GM19035 (cell line): ENCODE measurements at regions not wholly inside any gene's neighbourhood (a gene's known extent, or its start where the extent isn't known, plus 50 kb on each side); places are given as distances from the start of the nearest gene placed in this dataset.

Experiments used
- ATAC-seq: cut with Tn5 transposase; IDR thresholded peaks from one replicate; pipeline ENCODE4 v1.9.1; 2021; ENCODE audit not compliant: unreplicated experiment

DNA sequence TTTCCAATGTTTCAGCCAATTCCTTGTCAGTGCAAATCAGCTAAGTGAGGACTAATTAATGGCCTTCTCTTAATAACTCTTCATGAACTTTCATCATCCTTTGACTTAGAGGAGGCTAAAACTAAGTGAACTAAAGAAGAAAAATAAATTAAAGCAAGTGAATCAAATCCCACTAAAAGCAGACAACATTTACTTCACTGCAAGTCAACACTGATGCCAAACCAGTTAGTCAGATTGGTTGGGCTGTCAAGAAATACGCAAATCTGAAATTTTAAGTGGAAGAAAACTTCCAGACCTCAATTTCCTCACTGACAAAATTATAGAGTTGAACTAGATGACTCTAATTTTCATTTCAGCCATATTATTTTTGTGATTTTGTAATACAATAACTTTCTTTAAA, 137.2 kb upstream of the PRLR start:
- ATAC-seq: no peak

DNA sequence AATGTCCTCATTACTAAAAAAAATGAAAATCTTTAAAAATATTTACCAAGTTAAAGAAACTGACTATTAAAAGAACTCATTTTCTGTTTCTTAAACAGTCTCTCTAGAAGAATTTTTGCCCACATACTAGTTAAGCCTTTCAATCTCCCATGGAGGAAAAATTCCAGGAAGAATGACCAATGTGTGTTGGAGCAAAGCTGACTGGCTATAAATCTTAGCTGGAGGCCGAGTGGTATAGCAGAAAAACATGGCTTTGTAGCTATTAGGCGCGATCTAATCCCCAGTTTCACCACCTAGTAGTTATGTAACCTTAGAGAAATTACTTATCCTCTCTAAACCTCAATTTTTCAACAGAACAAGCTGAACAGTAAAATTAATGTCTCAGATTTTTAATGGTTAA, 135.5 kb upstream of the PRLR start:
- no peak for ATAC-seq

DNA sequence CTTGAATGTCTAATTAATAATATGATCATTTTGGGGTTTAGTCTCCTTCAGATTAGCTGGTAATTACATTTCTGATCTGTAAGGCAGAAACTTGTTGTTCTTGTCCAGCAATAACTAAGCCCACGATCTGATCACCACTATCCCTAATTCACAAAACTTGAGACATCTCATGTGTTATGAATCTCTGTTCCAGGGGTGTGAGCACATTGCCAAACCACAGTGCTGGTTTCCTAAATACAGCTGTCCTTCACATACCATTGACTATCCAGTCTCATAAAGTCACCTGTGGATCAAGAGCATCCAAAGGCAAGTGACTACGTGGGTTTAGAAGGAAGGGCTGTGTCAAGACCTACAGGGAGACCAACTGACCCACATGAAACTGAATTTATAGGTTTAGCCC, 134.1 kb upstream of the PRLR start:
- ATAC-seq: no peak

DNA sequence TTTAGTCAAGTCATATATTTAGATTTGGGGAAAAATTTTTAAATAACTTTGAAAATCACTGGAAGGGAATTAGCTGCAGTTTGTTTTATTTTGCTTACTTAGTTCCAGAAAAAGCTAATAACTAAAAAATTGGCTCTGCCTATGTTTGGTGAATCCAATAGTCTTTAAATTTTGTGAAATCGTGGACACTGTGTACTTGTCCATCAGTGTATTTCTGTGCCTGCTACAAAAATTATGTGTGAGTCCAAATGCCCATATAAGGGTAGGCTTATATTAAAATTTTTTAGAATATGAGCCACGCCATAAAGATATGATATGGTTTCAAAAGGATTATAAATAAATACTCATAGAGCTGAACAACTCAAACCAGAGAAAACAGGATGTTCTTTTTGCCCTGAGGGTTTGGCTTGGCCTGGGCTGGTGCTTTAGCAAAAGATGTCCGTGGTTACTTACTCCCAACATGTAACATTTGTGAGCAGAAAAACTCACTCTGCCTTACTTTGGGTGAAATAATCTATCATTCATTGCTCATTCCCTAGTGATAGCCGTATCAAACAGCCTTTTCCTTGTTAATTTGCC, 133.2 kb upstream of the PRLR start:
- no peak for ATAC-seq

- no peak for ATAC-seq
Observed at GRCh38 chr5:35362772-35363171, 132.5 kb upstream of the PRLR start.

GRCh38 chr5:35360671-35361070, 130.4 kb upstream of the PRLR start:
- no peak for ATAC-seq

DNA sequence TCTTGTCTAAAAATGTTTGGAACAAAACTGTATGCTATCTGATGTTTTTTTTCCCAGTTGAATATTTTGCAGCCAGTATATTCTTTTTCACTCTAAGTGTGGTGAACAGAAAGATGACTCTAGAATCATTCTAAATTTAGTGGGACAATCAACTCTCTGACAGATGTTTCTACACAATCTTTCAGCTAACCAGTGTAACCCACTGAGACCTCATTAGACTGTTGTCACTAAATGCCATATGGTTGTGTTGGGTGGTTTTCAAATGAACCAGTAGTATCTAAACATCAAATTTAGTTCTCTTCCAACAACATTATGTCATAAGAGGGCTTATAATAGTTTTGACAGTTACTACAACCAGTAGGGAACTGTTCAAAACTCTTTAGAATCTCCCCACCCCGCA, 129.6 kb upstream of the PRLR start:
- no peak for ATAC-seq

GRCh38 chr5:35357973-35358372, 127.7 kb upstream of the PRLR start:
- ATAC-seq: no peak

DNA sequence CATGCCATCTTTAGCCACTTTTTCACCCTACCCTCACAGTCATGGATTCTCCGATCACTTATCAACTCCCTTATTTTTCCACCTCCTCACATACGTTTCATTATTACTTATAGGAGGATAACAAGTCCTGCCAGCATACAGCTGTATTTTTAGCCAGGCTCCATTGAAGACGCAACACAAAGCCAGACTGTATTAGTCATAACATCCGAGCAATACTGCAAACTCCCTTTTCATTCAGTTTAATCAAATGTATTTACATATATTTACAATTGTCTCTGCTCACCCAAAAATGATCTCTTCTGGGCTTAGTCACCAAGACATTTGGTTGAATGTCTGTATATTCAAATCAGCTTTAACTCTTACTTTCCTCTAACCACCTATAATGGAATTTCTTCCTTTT, 126.4 kb upstream of the PRLR start:
- ATAC-seq: no peak

DNA sequence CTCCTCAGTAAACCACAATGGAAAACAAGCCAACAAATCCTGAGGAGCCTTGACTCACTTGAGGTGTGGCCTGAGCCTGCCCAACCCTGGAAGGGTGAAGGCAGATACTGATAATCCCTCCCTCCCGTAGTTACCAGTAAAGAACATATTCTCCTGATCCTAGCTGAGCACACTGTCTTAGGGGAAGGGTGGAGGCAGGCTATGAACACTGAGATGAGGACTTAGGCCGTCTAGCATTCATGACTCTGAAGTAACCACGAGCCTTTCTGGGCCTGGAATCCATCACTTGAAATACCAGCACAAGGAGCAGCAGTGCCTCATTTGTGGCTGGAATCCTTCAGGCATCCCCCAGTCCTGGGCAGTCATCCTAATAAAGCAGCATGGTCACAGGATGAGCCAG, 124.5 kb upstream of the PRLR start:
- no peak for ATAC-seq

DNA sequence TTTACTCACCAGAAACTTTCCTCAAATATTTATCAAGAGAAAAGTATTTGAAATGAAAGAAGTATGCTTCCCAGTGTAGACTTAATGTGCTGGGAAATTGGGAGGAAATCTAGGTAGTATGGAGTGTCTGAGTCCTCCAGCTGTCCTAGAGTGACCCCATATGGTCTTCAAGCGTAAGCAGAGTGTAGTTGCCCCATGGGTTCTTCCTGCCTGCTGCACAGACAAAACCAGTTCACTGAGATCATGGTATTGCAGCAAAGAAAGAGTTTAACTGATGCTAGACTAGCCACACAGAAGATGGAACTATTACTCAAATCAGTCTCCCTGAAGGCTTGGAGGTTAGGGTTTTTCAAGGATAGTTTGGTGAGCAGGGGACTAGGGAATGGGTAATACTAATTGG, 114.9 kb upstream of the PRLR start:
- no peak for ATAC-seq

DNA sequence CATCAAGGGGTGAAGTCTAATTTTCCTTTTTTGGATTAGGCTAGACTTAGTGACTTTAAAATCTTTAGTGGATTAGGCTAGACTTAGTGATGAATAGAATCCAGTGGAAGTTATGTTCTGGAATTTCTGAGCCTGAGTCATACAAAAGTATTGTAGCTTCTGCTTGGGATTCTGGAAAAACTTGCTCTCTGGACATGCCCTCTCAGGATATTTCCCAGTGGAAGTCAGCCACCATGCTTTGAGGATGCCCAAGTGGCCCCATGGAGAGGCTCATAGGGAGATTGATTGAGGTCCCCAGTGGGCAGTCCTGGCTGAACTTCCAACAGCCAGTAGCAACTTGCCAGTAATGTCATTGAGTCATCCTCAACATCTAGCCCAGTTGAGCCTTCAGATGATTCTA, 112.4 kb upstream of the PRLR start:
- no peak for ATAC-seq

DNA sequence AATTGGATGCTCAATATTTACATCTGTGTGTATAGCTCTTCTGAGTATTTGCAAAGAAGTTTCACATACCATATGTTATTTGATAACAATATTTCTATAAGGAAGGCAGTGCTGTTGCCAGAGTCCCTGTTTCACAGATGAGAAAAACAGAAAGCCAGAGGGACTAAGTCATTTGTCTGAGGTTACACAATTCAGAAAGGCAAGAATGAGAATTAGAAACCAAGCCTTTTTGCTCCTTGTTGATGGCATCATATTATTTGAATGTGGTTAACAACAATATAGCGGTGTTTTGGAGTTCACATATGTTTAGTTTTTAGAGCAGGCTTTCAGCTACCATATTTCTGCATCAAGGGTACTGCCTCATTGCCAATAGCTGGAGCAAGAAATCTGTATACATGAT, 110.9 kb upstream of the PRLR start:
- no peak for ATAC-seq

DNA sequence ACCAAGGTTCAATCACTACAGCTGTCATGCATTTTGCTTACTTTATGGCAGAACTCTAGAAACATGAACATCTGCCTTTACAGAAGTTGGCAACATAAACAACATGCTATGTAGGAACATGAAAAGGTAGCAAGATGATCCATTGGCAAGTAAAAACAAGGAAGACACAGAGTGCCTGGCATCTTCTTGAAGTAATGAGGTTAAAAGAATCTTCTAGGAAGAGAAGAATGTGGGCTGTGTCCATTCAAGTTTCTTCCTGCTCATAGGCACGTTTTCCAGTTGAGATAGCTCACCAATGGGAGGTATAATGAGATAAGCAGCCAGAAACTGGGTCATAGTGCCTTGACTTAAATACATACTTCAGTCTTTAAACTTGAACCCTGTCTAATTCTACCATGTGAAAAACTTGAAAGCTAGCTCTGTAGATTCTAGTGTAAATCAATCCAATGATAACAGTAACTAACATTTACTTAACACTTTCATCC, 109.4 kb upstream of the PRLR start:
- ATAC-seq: no peak

DNA sequence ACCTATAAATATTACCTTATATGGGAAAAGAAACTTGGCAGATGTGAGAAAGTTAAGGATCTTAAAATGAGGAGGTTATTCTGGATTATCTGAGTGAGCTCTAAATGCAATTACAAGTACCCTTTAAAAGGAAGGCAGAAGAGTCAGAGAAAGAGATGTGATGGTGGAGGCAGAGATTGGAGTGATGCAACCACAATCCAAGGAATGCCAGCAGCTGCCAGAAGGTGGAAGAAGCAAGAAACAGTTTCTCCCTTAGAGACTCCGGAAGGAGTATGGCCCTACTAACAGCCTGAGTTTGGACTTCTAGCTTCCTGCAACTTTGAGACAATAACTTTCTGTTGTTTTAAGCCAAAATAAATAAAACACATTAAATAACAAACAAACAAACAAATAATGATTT, 108.7 kb upstream of the PRLR start:
- ATAC-seq: no peak

DNA sequence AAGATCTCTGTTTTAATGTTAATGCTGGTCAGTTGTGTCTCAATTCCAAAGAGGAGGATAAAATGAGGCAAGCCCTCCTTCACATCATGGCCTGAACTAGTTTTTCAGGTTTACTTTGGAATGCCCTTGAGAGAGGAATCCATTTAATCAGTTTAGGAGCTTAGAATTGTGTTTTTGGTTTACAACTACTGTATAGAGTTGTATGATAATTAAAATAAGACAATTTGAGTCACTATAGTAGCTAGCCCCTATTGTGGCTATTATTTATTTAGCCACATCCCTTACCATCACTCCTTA, 107.8 kb upstream of the PRLR start:
- no peak for ATAC-seq

GRCh38 chr5:35337340-35338156, 107.3 kb upstream of the PRLR start:
- ATAC-seq: no peak

DNA sequence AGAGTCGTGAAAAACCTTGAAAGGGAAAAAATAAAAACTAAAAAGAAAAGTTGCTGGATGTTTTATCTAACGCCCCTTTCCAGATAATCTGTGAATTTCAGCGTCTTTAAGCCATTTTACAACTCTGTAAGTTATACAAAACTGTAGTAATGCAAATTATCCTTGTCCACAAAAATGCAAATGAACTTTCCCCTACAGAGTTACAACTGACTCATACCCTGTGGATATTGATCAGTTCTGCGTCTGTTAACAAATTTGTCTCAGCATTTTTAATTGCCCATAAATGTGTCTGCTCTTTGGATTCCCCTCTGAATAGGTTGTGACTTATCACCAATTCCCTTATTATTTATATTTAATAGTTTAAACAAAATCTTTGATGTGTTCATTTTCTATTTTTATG, 105.9 kb upstream of the PRLR start:
- ATAC-seq: no peak

DNA sequence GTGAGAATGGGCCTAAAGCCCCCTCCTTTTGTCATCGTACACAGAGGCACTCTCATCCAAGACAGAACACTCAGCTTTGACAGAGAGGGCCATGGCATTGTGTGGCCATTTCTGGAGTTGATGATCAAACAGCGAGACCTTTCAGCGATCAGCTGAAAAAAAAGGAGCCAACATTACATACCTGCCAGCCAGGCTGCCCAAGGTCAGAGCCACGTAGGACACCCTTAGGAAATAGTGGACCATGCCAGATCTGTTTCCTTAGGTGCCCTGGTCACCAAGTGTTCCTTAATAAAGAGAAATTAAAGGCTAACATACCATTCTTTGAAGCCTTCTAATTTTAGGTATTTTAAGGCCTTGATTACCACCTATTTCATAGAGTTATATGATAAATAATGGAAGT, 105.5 kb upstream of the PRLR start:
- ATAC-seq: no peak

- no peak for ATAC-seq
Observed at GRCh38 chr5:35333366-35333765, 103.1 kb upstream of the PRLR start.

- ATAC-seq: no peak
Observed at GRCh38 chr5:35331956-35332950, 102.0 kb upstream of the PRLR start.

DNA sequence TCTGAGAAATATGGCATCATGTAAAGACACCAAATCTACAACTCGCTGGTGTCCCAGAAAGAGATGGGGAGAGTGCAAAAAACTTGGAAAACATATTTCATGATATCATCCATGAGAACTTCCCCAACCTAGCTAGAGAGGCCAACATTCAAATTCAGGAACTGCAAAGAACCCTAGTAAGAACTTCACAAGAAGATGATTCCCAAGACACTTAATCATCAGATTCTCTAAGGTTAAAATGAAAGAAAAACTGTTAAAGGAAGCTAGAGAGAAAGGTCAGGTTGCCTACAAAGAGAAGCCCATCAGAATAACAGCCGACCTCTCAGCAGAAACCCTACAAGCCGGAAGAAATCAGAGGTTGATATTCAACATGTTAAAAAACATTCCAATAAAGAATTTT, 95.5 kb upstream of the PRLR start:
- no peak for ATAC-seq
